GM12878 (cell line): ENCODE measurements at regions not wholly inside any gene's neighbourhood (a gene's known extent, or its start where the extent isn't known, plus 50 kb on each side); places are given as distances from the start of the nearest gene placed in this dataset.

Experiments used
- ATAC-seq: fragments of 200-7000 bp; cut with Tn5 transposase; 3 replicates; pipeline ENCODE4 v1.9.1; 2020; ENCODE audit warnings: mild to moderate bottlenecking, moderate library complexity
- BruUV-seq: library from RNA; stranded (reverse); fragments of 400-500 nt; replicated peaks from 2 replicates; lab custom pipeline; 2021; lab: Mats Ljungman, UMichigan
- CTCF ChIA-PET: fragments of 300-600 bp; sonication (Branson Sonifier 250); formaldehyde crosslinking; extraction: SDS; loops from one replicate; lab custom pipeline; 2021; ENCODE audit warnings: inconsistent platforms; lab: Yijun Ruan, JAX
- POLR2A ChIA-PET: fragments of 350-600 bp; formaldehyde crosslinking; extraction: SDS; loops from one replicate; lab custom pipeline; 2021; ENCODE audit warnings: inconsistent platforms; lab: Charles Lee
- RAD21 ChIA-PET: fragments of 300-600 bp; sonication (Branson Sonifier 250); formaldehyde crosslinking; loops from one replicate; lab custom pipeline; 2023; ENCODE audit warnings: antibody characterized with exemption; ENCODE audit not compliant: unreplicated experiment; lab: Charles Lee
- SMC1A ChIA-PET: fragments of 300-600 bp; sonication (Branson Sonifier 250); formaldehyde crosslinking; loops from one replicate; lab custom pipeline; 2023; ENCODE audit not compliant: unreplicated experiment, uncharacterized antibody; lab: Charles Lee
- DNase-seq: peaks from one replicate; pipeline ENCODE4 v3.0.0-alpha.2; 2011; ENCODE audit warnings: low read depth, low spot score
- FAIRE-seq: peaks from 3 replicates; lab custom pipeline; 2011; peaks lifted over from hg19 to GRCh38; lab: Jason Lieb, UNC
- H2AFZ ChIP-seq: 2 replicates; pipeline ENCODE4 v1.6.0; 2011; ENCODE audit warnings: low read depth, low read length, control low read depth; ENCODE audit not compliant: control insufficient read depth
- H3K27ac ChIP-seq: 2 replicates; pipeline ENCODE4 v1.5.1; 2011; ENCODE audit warnings: control low read depth; ENCODE audit not compliant: control insufficient read depth, insufficient read depth
- H3K27me3 ChIP-seq, 2 experiments: replicated peaks in 1 of 2; 2 replicates each; pipeline versions ENCODE4 v1.6.0 to v1.6.1; 2011; ENCODE audit warnings: low read length in 1 of 2; ENCODE audit not compliant: control insufficient read depth in 2 of 2, insufficient read depth in 2 of 2
- H3K36me3 ChIP-seq, 2 experiments: 2 replicates each; pipeline ENCODE4 v1.5.1; 2011; ENCODE audit warnings: low read length in 1 of 2; ENCODE audit not compliant: control insufficient read depth in 2 of 2, insufficient read depth in 2 of 2
- H3K4me1 ChIP-seq: 2 replicates; pipeline ENCODE4 v1.6.1; 2011; ENCODE audit warnings: mild to moderate bottlenecking, low read length, moderate library complexity, mixed read lengths; ENCODE audit not compliant: control insufficient read depth, insufficient read depth
- H3K4me2 ChIP-seq: 2 replicates; pipeline ENCODE4 v1.6.0; 2011; ENCODE audit warnings: control low read depth; ENCODE audit not compliant: control insufficient read depth, insufficient read depth
- H3K4me3 ChIP-seq: fragments of 200-600 bp; sonication (generic); 2 replicates; pipeline ENCODE4 v1.5.1; 2016
- H3K79me2 ChIP-seq: 2 replicates; pipeline ENCODE4 v1.6.0; 2011; ENCODE audit warnings: low read length; ENCODE audit not compliant: control insufficient read depth, insufficient read depth
- H3K9ac ChIP-seq: 2 replicates; pipeline ENCODE4 v1.8.0; 2011; ENCODE audit warnings: low read length, control low read depth, mixed read lengths; ENCODE audit not compliant: control insufficient read depth, insufficient read depth
- H3K9me3 ChIP-seq: replicated peaks from 3 replicates; pipeline ENCODE4 v1.5.1; 2011; ENCODE audit warnings: mild to moderate bottlenecking, low read length; ENCODE audit not compliant: control insufficient read depth, insufficient read depth
- H4K20me1 ChIP-seq: 2 replicates; pipeline ENCODE4 v1.6.0; 2011; ENCODE audit not compliant: control insufficient read depth, insufficient read depth
- ATF3 ChIP-seq: IDR thresholded peaks from 2 replicates; pipeline ENCODE4 v1.6.1; 2011; ENCODE audit warnings: low read depth, mild to moderate bottlenecking, low read length, moderate library complexity, borderline replicate concordance; ENCODE audit errors: extremely low read depth
- BCL11A ChIP-seq: IDR thresholded peaks from 2 replicates; pipeline ENCODE4 v1.6.1; 2011; ENCODE audit warnings: low read depth, low read length
- KAT2A ChIP-seq: conservative IDR thresholded peaks from 2 replicates; pipeline ENCODE4 v1.6.1; 2011; ENCODE audit warnings: low read depth, low read length; ENCODE audit not compliant: control insufficient read depth
- KLF5 ChIP-seq: fragments of 450-650 bp; IDR thresholded peaks from 2 replicates; pipeline ENCODE4 v1.6.1; 2014; ENCODE audit warnings: mild to moderate bottlenecking; ENCODE audit not compliant: partially characterized antibody
- NR2F1 ChIP-seq: fragments of 450-650 bp; conservative IDR thresholded peaks from 2 replicates; pipeline ENCODE4 v1.6.1; 2017; ENCODE audit warnings: mild to moderate bottlenecking
- PRDM15 ChIP-seq: fragments of 450-650 bp; formaldehyde crosslinking; IDR thresholded peaks from 2 replicates; pipeline ENCODE4 v1.4.0; 2020; ENCODE audit warnings: mild to moderate bottlenecking, moderate library complexity
- SP1 ChIP-seq: IDR thresholded peaks from one replicate; pipeline ENCODE4 v1.6.1; 2011; ENCODE audit warnings: low read depth, low read length
- YBX1 ChIP-seq: fragments of 450-650 bp; IDR thresholded peaks from 2 replicates; pipeline ENCODE4 v1.6.1; 2016; ENCODE audit warnings: antibody characterized with exemption
- ZBTB11 ChIP-seq: fragments of 450-650 bp; formaldehyde crosslinking; IDR thresholded peaks from 2 replicates; pipeline ENCODE4 v1.5.0; 2022; ENCODE audit warnings: mild to moderate bottlenecking, missing genetic modification characterization
- WGBS: methylation state at CpG from one replicate; pipeline ENCODE4 v1.1.6; 2016; ENCODE audit warnings: low lambda C conversion rate; ENCODE audit not compliant: insufficient replicate concordance, insufficient coverage; ENCODE audit errors: missing lambda C conversion rate; 5-methylcytosine and 5-hydroxymethylcytosine counted together
- in situ Hi-C: fragments of 300-500 bp; cut with MboI; formaldehyde crosslinking; loops from 9 replicates; pipeline ENCODE4 v1.14.3; 2018; ENCODE audit warnings: mixed read lengths
- intact Hi-C: fragments of 100-400 bp; cut with micrococcal nuclease; formaldehyde crosslinking; loops from one replicate; pipeline ENCODE4 v1.14.2; 2022; ENCODE audit not compliant: unreplicated experiment
- TF ChIP-seq, protein P1 (sequence below): IDR thresholded peaks from 2 replicates; pipeline ENCODE4 v1.6.1; 2011; ENCODE audit warnings: borderline replicate concordance, low read depth, mild to moderate bottlenecking, moderate library complexity, mixed read lengths, low read length; ENCODE audit not compliant: insufficient read depth; ENCODE audit errors: extremely low read length

GRCh38 chr14:43898687-43899086, 608.4 kb downstream of the FSCB start:
- H3K27ac ChIP-seq, result no peak overlapping the region
- H3K79me2 ChIP-seq, result no peaks in the 10 kb centered on the region
- BruUV-seq, result no TSS peak
- RAD21 ChIA-PET, result no interaction called here
- no peaks in the 10 kb centered on the region for H3K36me3 ChIP-seq
- no peaks in the 10 kb centered on the region for H3K27me3 ChIP-seq
- in situ Hi-C loops (no loop called here), intact Hi-C loops (no loop called here)
- POLR2A ChIA-PET, result no interaction called here
- WGBS, result 20% methylated on average over 2 of the region's 2 CpGs
- H4K20me1 ChIP-seq, result no peaks in the 10 kb centered on the region
- no peak overlapping the region for H3K4me3 ChIP-seq
- no peak overlapping the region for H3K9ac ChIP-seq
- ATAC-seq (no peak), DNase-seq (no peak), FAIRE-seq (no peak)
- H3K4me2 ChIP-seq, result no peak overlapping the region
- SMC1A ChIA-PET, result no interaction called here
- H3K9me3 ChIP-seq, result no peaks in the 10 kb centered on the region
- H2AFZ ChIP-seq, result no peak overlapping the region
- H3K4me1 ChIP-seq, result no peaks in the 10 kb centered on the region
- no peak for TF ChIP-seq PRDM15
- no peak for TF ChIP-seq KLF5
- no peak for TF ChIP-seq KAT2A
- TF ChIP-seq ATF3, result no peak
- no peak for TF ChIP-seq ZBTB11 (CRISPR knock-in tag)
- TF ChIP-seq YBX1, result no peak
- no peak for TF ChIP-seq NR2F1
- TF ChIP-seq, protein P1, sequence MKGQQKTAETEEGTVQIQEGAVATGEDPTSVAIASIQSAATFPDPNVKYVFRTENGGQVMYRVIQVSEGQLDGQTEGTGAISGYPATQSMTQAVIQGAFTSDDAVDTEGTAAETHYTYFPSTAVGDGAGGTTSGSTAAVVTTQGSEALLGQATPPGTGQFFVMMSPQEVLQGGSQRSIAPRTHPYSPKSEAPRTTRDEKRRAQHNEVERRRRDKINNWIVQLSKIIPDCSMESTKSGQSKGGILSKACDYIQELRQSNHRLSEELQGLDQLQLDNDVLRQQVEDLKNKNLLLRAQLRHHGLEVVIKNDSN, result no peak
- no peak for TF ChIP-seq SP1
- TF ChIP-seq BCL11A, result no peak
- CTCF ChIA-PET, result no interaction called here
